IMR-90 (cell line): ENCODE measurements at regions not wholly inside any gene's neighbourhood (a gene's known extent, or its start where the extent isn't known, plus 50 kb on each side); places are given as distances from the start of the nearest gene placed in this dataset.

Experiments
- BHLHE40 ChIP-seq: fragments of 150-350 bp; IDR thresholded peaks from 2 replicates; pipeline ENCODE4 v1.6.1; 2016; ENCODE audit warnings: mild to moderate bottlenecking, low read depth, low read length
- CEBPB ChIP-seq: IDR thresholded peaks from 2 replicates; pipeline ENCODE4 v1.6.1; 2012; ENCODE audit warnings: low read depth, low read length, improper control_type of control experiment
- CTCF ChIP-seq: conservative IDR thresholded peaks from 2 replicates; pipeline ENCODE4 v1.5.1; 2012; ENCODE audit warnings: mild to moderate bottlenecking, low read depth, low read length, improper control_type of control experiment
- ELK1 ChIP-seq: fragments of 150-350 bp; IDR thresholded peaks from 2 replicates; pipeline ENCODE4 v1.6.1; 2016; ENCODE audit warnings: low read depth, mild to moderate bottlenecking, low read length, moderate library complexity, borderline replicate concordance
- FOS ChIP-seq: fragments of 150-350 bp; IDR thresholded peaks from 2 replicates; pipeline ENCODE4 v1.6.1; 2016; ENCODE audit warnings: low read depth, low read length
- MAFK ChIP-seq: IDR thresholded peaks from 2 replicates; pipeline ENCODE4 v1.6.1; 2012; ENCODE audit warnings: low read depth, low read length, improper control_type of control experiment
- MXI1 ChIP-seq: IDR thresholded peaks from 2 replicates; pipeline ENCODE4 v1.6.1; 2012; ENCODE audit warnings: low read depth, mild to moderate bottlenecking, low read length, moderate library complexity, borderline replicate concordance
- NFE2L2 ChIP-seq: fragments of 150-350 bp; IDR thresholded peaks from 2 replicates; pipeline ENCODE4 v1.6.1; 2016; ENCODE audit warnings: low read depth, mild to moderate bottlenecking, low read length
- POLR2A ChIP-seq: IDR thresholded peaks from 2 replicates; pipeline ENCODE4 v1.6.1; 2012; ENCODE audit warnings: mild to moderate bottlenecking, low read depth, low read length
- RAD21 ChIP-seq: IDR thresholded peaks from 2 replicates; pipeline ENCODE4 v1.6.1; 2012; ENCODE audit warnings: low read length, improper control_type of control experiment
- RCOR1 ChIP-seq: IDR thresholded peaks from 2 replicates; pipeline ENCODE4 v1.6.1; 2012; ENCODE audit warnings: mild to moderate bottlenecking, low read length, improper control_type of control experiment; ENCODE audit not compliant: insufficient replicate concordance
- SMC3 ChIP-seq: fragments of 150-350 bp; IDR thresholded peaks from 2 replicates; pipeline ENCODE4 v1.6.1; 2016; ENCODE audit warnings: low read depth, mild to moderate bottlenecking, antibody characterized with exemption, low read length, moderate library complexity
- USF2 ChIP-seq: fragments of 150-350 bp; IDR thresholded peaks from 2 replicates; pipeline ENCODE4 v1.6.1; 2017; ENCODE audit warnings: mild to moderate bottlenecking, antibody characterized with exemption, low read length, low read depth

- no peak for TF ChIP-seq CTCF
- no peak for TF ChIP-seq RAD21
- no peak for TF ChIP-seq USF2
- no peak for TF ChIP-seq ELK1
- TF ChIP-seq POLR2A: no peak
- TF ChIP-seq MAFK: no peak
- TF ChIP-seq BHLHE40: no peak
- no peak for TF ChIP-seq MXI1
- TF ChIP-seq CEBPB: no peak
- no peak for TF ChIP-seq SMC3
- TF ChIP-seq NFE2L2: no peak
- no peak for TF ChIP-seq FOS
- no peak for TF ChIP-seq RCOR1
Measured at GRCh38 chr3:152737021-152737908, 97.7 kb upstream of the P2RY1 start.
